ENCODE measurements at regions not wholly inside any gene's neighbourhood (a gene's known extent, or its start where the extent isn't known, plus 50 kb on each side); places are given as distances from the start of the nearest gene placed in this dataset.

GRCh38 chr10:62919776-62920175 is 103.6 kb upstream of the EGR2 start:
- Histone ChIP-seq H3K9me3 (replicated peaks; ENCODE audit: control insufficient read depth, insufficient read depth, low read length) (no peaks in the 10 kb centered on the region), H3K4me1 (ENCODE audit: control insufficient read depth, insufficient read depth, low read length) (peaks cover 14% of the 10 kb centered on the region), H3K9ac (ENCODE audit: control insufficient read depth, insufficient read depth, low read length) (no peak overlapping the region), H3K36me3 (ENCODE audit: control insufficient read depth in 2 of 2, insufficient read depth in 2 of 2, low read length in 1 of 2) (no peaks in the 10 kb centered on the region), H3K79me2 (ENCODE audit: control insufficient read depth, insufficient read depth, low read length) (no peaks in the 10 kb centered on the region), H3K27me3 (replicated peaks in 1 of 2; ENCODE audit: control insufficient read depth in 2 of 2, insufficient read depth in 2 of 2, low read length in 1 of 2) (no peaks in the 10 kb centered on the region), H3K27ac (ENCODE audit: control insufficient read depth, insufficient read depth) (no peak overlapping the region), H2AFZ (ENCODE audit: control insufficient read depth, low read depth, low read length) (no peak overlapping the region), H3K4me2 (ENCODE audit: control insufficient read depth, insufficient read depth) (no peak overlapping the region), H3K4me3 (no peak overlapping the region), H4K20me1 (ENCODE audit: control insufficient read depth, insufficient read depth) (no peaks in the 10 kb centered on the region)
- no TSS peak for BruUV-seq (replicated peaks)
- intact Hi-C loops (cut with micrococcal nuclease; ENCODE audit: unreplicated experiment), result no loop called here
- FAIRE-seq (no peak), ATAC-seq (no peak), DNase-seq (ENCODE audit: low read depth, low spot score) (no peak)
- 96% methylated on average over 3 of the region's 3 CpGs for WGBS (ENCODE audit: insufficient coverage, insufficient replicate concordance, low lambda C conversion rate, missing lambda C conversion rate)
- ChIA-PET RAD21 (ENCODE audit: unreplicated experiment) (no interaction called here), POLR2A (no interaction called here), CTCF (no interaction called here), SMC1A (ENCODE audit: uncharacterized antibody, unreplicated experiment) (interaction anchor here (0.9 to 5.4 kb wide), 5 partner anchors 9 to 801 kb away, joined by 3 to 32 read pairs (median 6); no protein-coding TSS in a partner anchor)
- no peak for TF ChIP-seq GABPA (IDR thresholded peaks at IDR 0.05; ENCODE audit: low read depth)
- TF ChIP-seq, protein P1, sequence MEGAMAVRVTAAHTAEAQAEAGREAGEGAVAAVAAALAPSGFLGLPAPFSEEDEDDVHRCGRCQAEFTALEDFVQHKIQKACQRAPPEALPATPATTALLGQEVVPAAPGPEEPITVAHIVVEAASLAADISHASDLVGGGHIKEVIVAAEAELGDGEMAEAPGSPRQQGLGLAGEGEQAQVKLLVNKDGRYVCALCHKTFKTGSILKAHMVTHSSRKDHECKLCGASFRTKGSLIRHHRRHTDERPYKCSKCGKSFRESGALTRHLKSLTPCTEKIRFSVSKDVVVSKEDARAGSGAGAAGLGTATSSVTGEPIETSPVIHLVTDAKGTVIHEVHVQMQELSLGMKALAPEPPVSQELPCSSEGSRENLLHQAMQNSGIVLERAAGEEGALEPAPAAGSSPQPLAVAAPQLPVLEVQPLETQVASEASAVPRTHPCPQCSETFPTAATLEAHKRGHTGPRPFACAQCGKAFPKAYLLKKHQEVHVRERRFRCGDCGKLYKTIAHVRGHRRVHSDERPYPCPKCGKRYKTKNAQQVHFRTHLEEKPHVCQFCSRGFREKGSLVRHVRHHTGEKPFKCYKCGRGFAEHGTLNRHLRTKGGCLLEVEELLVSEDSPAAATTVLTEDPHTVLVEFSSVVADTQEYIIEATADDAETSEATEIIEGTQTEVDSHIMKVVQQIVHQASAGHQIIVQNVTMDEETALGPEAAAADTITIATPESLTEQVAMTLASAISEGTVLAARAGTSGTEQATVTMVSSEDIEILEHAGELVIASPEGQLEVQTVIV (IDR thresholded peaks at IDR 0.05; ENCODE audit: borderline replicate concordance, partially characterized antibody), result no peak
- no peak for TF ChIP-seq POLR2A (IDR thresholded peaks at IDR 0.05; ENCODE audit: low read depth, low read length)
- in situ Hi-C loops (cut with MboI), result no loop called here

DNA sequence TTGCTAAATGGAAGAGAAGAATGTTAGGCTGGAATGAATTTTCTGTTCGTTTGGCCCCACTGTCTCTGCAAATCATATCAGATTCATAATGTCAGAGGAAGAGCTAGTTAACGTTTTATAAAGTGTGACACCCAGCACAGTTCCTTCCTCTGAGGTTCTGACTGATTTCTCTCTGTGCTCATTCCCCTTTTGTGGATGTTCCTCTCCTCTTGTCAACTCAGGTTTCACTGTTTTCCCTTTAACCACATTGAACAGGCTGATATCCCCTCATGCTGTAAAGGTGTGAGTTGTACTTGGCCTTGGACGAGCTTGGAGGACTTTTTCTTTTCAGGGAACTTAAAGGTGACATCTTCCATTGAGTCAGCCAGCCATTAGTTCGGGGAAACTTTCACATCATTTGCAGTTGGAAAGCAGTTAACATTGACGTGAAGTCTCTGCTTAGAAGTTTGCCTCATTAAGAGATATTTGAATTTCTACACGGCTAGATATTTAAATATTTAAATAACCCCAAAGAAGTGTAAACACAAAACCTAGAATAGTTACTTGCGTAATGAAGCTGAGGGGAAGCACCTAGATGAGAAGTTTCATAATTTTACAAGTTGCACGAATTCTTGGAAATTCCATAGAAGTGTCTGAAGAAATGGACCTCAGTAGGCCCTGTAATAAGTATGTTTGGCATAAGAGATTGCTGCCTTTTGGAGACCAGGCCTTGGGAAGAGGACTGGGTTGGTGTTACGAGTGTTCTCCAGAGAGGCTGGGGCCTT is 101.5 kb upstream of the EGR2 start:
- ChIA-PET RAD21 (ENCODE audit: unreplicated experiment) (interaction anchor here (0.9 kb wide), 1 partner anchor 74 kb away, joined by 3 read pairs; no protein-coding TSS in a partner anchor), SMC1A (ENCODE audit: uncharacterized antibody, unreplicated experiment) (interaction anchor here (1.0 to 5.4 kb wide), 10 partner anchors 8 to 308 kb away, joined by 3 to 32 read pairs (median 4); no protein-coding TSS in a partner anchor), POLR2A (interaction anchor here (0.8 to 1.4 kb wide), 3 partner anchors 10 to 99 kb away, joined by 3 to 5 read pairs (median 3); no protein-coding TSS in a partner anchor), CTCF (interaction anchor here (1.0 to 1.1 kb wide), 2 partner anchors 66 to 803 kb away, joined by 3 read pairs; no protein-coding TSS in a partner anchor)
- FAIRE-seq (no peak), DNase-seq (ENCODE audit: low read depth, low spot score) (no peak), ATAC-seq (peak; percentile 64)
- Histone ChIP-seq H3K27ac (ENCODE audit: control insufficient read depth, insufficient read depth) (no peak overlapping the region), H3K4me3 (no peak overlapping the region), H3K4me2 (ENCODE audit: control insufficient read depth, insufficient read depth) (peak overlapping the region; percentile 41; the same call in 1 of the 2 replicates), H3K9me3 (replicated peaks; ENCODE audit: control insufficient read depth, insufficient read depth, low read length) (no peaks in the 10 kb centered on the region), H2AFZ (ENCODE audit: control insufficient read depth, low read depth, low read length) (no peak overlapping the region; the same call in 1 of the 2 replicates), H3K79me2 (ENCODE audit: control insufficient read depth, insufficient read depth, low read length) (no peaks in the 10 kb centered on the region), H4K20me1 (ENCODE audit: control insufficient read depth, insufficient read depth) (no peaks in the 10 kb centered on the region), H3K27me3 (replicated peaks in 1 of 2; ENCODE audit: control insufficient read depth in 2 of 2, insufficient read depth in 2 of 2, low read length in 1 of 2) (no peaks in the 10 kb centered on the region), H3K9ac (ENCODE audit: control insufficient read depth, insufficient read depth, low read length) (no peak overlapping the region), H3K4me1 (ENCODE audit: control insufficient read depth, insufficient read depth, low read length) (peaks cover 12% of the 10 kb centered on the region), H3K36me3 (ENCODE audit: control insufficient read depth in 2 of 2, insufficient read depth in 2 of 2, low read length in 1 of 2) (no peaks in the 10 kb centered on the region)
- in situ Hi-C loops (cut with MboI) (no loop called here), intact Hi-C loops (cut with micrococcal nuclease; ENCODE audit: unreplicated experiment) (no loop called here)
- 11% methylated on average over 9 of the region's 9 CpGs for WGBS (ENCODE audit: insufficient coverage, insufficient replicate concordance, low lambda C conversion rate, missing lambda C conversion rate)
- no TSS peak for BruUV-seq (replicated peaks)
- TF ChIP-seq EZH2 (IDR thresholded peaks at IDR 0.05; ENCODE audit: borderline replicate concordance, control insufficient read depth, low read depth, low read length), result no peak
- no peak for TF ChIP-seq ESRRA (IDR thresholded peaks at IDR 0.05; ENCODE audit: low read length)
- TF ChIP-seq HSF1 (IDR thresholded peaks at IDR 0.05; ENCODE audit: low read depth, low read length), result no peak
- TF ChIP-seq SUPT20H (IDR thresholded peaks at IDR 0.05; ENCODE audit: borderline replicate concordance, control insufficient read depth, low read depth, low read length), result no peak
- peak; percentile 37; a peak in 2 of 4 replicates for TF ChIP-seq IKZF2 (IDR thresholded peaks at IDR 0.05)
- no peak for TF ChIP-seq E2F4 (IDR thresholded peaks at IDR 0.05; ENCODE audit: low read depth, low read length)
- TF ChIP-seq RUNX3 (IDR thresholded peaks at IDR 0.05; ENCODE audit: low read length), result peak; percentile 21; the same call in 1 of the 2 replicates
- no peak for TF ChIP-seq KLF5 (IDR thresholded peaks at IDR 0.05; ENCODE audit: partially characterized antibody)
- TF ChIP-seq ZBED1 (IDR thresholded peaks at IDR 0.05; ENCODE audit: borderline replicate concordance), result no peak
